ENCODE measurements at regions not wholly inside any gene's neighbourhood (a gene's known extent, or its start where the extent isn't known, plus 50 kb on each side); places are given as distances from the start of the nearest gene placed in this dataset.

- TF ChIP-seq EZH2 (IDR thresholded peaks at IDR 0.05; ENCODE audit: borderline replicate concordance) (no peak), CTCF (IDR thresholded peaks at IDR 0.05; ENCODE audit: poor library complexity) (no peak), EZH2phosphoT487 (IDR thresholded peaks at IDR 0.05; ENCODE audit: low read depth, severe bottlenecking, unreplicated experiment) (no peak)
Measured at GRCh38 chr2:209146682-209147320, 277.0 kb upstream of the MAP2 start.
